ENCODE measurements at regions not wholly inside any gene's neighbourhood (a gene's known extent, or its start where the extent isn't known, plus 50 kb on each side); places are given as distances from the start of the nearest gene placed in this dataset.

GRCh38 chr4:178148106-178148505, 705.9 kb upstream of the AGA start:
- no peak for DNase-seq (ENCODE audit: low spot score)
- WGBS (ENCODE audit: low lambda C conversion rate): 14% methylated on average over 2 of the region's 2 CpGs
- no TSS peak for BruUV-seq (replicated peaks)
- Histone ChIP-seq H3K9me3 (ENCODE audit: low read length) (peaks cover 12% of the 10 kb centered on the region), H3K27me3 (ENCODE audit: control insufficient read depth in 1 of 2, insufficient read depth in 2 of 2, low read length in 2 of 2) (no peaks in the 10 kb centered on the region), H2AFZ (ENCODE audit: low read length) (no peak overlapping the region), H3K4me3 (replicated peaks in 1 of 3; ENCODE audit: insufficient read depth in 1 of 3, low read depth in 2 of 3, low read length in 3 of 3) (no peak overlapping the region), H3K36me3 (replicated peaks in 1 of 2; ENCODE audit: control insufficient read depth in 1 of 2, insufficient read depth in 2 of 2, low read length in 2 of 2) (no peaks in the 10 kb centered on the region), H3K4me2 (ENCODE audit: low read depth, low read length) (no peak overlapping the region), H4K20me1 (ENCODE audit: insufficient read depth, low read length) (no peaks in the 10 kb centered on the region), H3K27ac (ENCODE audit: extremely low read length, insufficient read depth, low read length) (no peak overlapping the region), H3K79me2 (ENCODE audit: insufficient read depth, low read length) (no peaks in the 10 kb centered on the region), H3K9ac (ENCODE audit: insufficient read depth, low read depth, low read length) (no peak overlapping the region), H3K4me1 (ENCODE audit: insufficient read depth, low read length) (no peaks in the 10 kb centered on the region)
- FAIRE-seq: no peak
- intact Hi-C loops (cut with micrococcal nuclease; ENCODE audit: unreplicated experiment): no loop called here
- ChIA-PET CTCF (ENCODE audit: low intra/inter-chr PET ratio, low total read pairs) (no interaction called here), POLR2A (no interaction called here)
- in situ Hi-C loops (cut with HindIII; ENCODE audit: extremely low pct_ligation_motif_present, low pct_unique_long_range_greater_than_20kb): no loop called here
- ATAC-seq: no peak
- no peak for TF ChIP-seq SOX6 (IDR thresholded peaks at IDR 0.05)
- TF ChIP-seq SOX6 (CRISPR knock-in tag; IDR thresholded peaks at IDR 0.05): no peak
- no peak for TF ChIP-seq MIER3 (CRISPR knock-in tag; IDR thresholded peaks at IDR 0.05; ENCODE audit: borderline replicate concordance)
- TF ChIP-seq ZNF512B (CRISPR knock-in tag; IDR thresholded peaks at IDR 0.05; ENCODE audit: borderline replicate concordance): no peak
- TF ChIP-seq PCBP2 (optimal IDR thresholded peaks at IDR 0.05; ENCODE audit: low read depth, low read length, poor library complexity, severe bottlenecking): no peak
- TF ChIP-seq ZNF891 (CRISPR knock-in tag; IDR thresholded peaks at IDR 0.05): no peak
- no peak for TF ChIP-seq ZNF121 (CRISPR knock-in tag; IDR thresholded peaks at IDR 0.05)
- no peak for TF ChIP-seq ZKSCAN8 (CRISPR knock-in tag; IDR thresholded peaks at IDR 0.05; ENCODE audit: borderline replicate concordance)
- no peak for TF ChIP-seq ZNF564 (CRISPR knock-in tag; IDR thresholded peaks at IDR 0.05)
- no peak for TF ChIP-seq ZNF296 (CRISPR knock-in tag; conservative IDR thresholded peaks at IDR 0.05)
- no peak for TF ChIP-seq CREBL2 (CRISPR knock-in tag; IDR thresholded peaks at IDR 0.05; ENCODE audit: borderline replicate concordance)
- no peak for TF ChIP-seq ZNF776 (CRISPR knock-in tag; IDR thresholded peaks at IDR 0.05)
- no peak for TF ChIP-seq ZNF704 (CRISPR knock-in tag; IDR thresholded peaks at IDR 0.05; ENCODE audit: borderline replicate concordance)
- TF ChIP-seq STAT6 (CRISPR knock-in tag; IDR thresholded peaks at IDR 0.05; ENCODE audit: borderline replicate concordance): no peak

Measured in HepG2 (cell line).